ENCODE measurements at regions not wholly inside any gene's neighbourhood (a gene's known extent, or its start where the extent isn't known, plus 50 kb on each side); places are given as distances from the start of the nearest gene placed in this dataset.

GRCh38 chr4:89358935-89359638, 51.5 kb upstream of the GPRIN3 start:
- H3K36me3 ChIP-seq (ENCODE audit: control insufficient read depth, insufficient read depth, low read length): no peaks in the 10 kb centered on the region
- no peak for TF ChIP-seq CTCF (IDR thresholded peaks at IDR 0.05; ENCODE audit: insufficient read depth, low read length, severe bottlenecking)
- no peaks in the 10 kb centered on the region for H3K27me3 ChIP-seq (ENCODE audit: control insufficient read depth, insufficient read depth, low read length)
- DNase-seq (ENCODE audit: low read depth): no peak
- FAIRE-seq: no peak
- H3K4me3 ChIP-seq (ENCODE audit: low read depth, low read length): no peak overlapping the region

- DNase-seq (ENCODE audit: low read depth) (no peak), FAIRE-seq (no peak)
- no peak overlapping the region for H3K4me3 ChIP-seq (ENCODE audit: low read depth, low read length)
- no peaks in the 10 kb centered on the region for H3K27me3 ChIP-seq (ENCODE audit: control insufficient read depth, insufficient read depth, low read length)
- H3K36me3 ChIP-seq (ENCODE audit: control insufficient read depth, insufficient read depth, low read length): no peaks in the 10 kb centered on the region
- TF ChIP-seq CTCF (IDR thresholded peaks at IDR 0.05; ENCODE audit: insufficient read depth, low read length, severe bottlenecking): no peak
Observed at GRCh38 chr4:89357787-89358186, 50.2 kb upstream of the GPRIN3 start.

Data from bronchial epithelial cell (primary cell).